GM19468 (cell line): ENCODE measurements at regions not wholly inside any gene's neighbourhood (a gene's known extent, or its start where the extent isn't known, plus 50 kb on each side); places are given as distances from the start of the nearest gene placed in this dataset.

Source experiments
- ATAC-seq: cut with Tn5 transposase; IDR thresholded peaks from one replicate; pipeline ENCODE4 v1.9.1; 2021; ENCODE audit warnings: mild to moderate bottlenecking, moderate library complexity, moderate number of reproducible peaks; ENCODE audit not compliant: unreplicated experiment; ENCODE audit errors: extremely low read depth

- ATAC-seq, result no peak
Observed at GRCh38 chr6:125485757-125486156, 184.0 kb upstream of the HDDC2 start.

- no peak for ATAC-seq
Observed at GRCh38 chr6:125486881-125487280, 185.1 kb upstream of the HDDC2 start.

GRCh38 chr6:125489579-125490285 lies 188.0 kb upstream of the HDDC2 start:
- ATAC-seq, result no peak

- no peak for ATAC-seq
Observed at GRCh38 chr6:125491860-125492618, 190.3 kb upstream of the HDDC2 start.

- no peak for ATAC-seq
Observed at GRCh38 chr6:125498606-125499005, 196.8 kb upstream of the HDDC2 start.

- ATAC-seq, result no peak
Observed at GRCh38 chr6:125499535-125499934, 197.8 kb upstream of the HDDC2 start.

- no peak for ATAC-seq
Observed at GRCh38 chr6:125503181-125503580, 201.4 kb upstream of the HDDC2 start.

- ATAC-seq, result no peak
Observed at GRCh38 chr6:125507987-125508655, 206.4 kb upstream of the HDDC2 start.

GRCh38 chr6:125508793-125509192 lies 207.0 kb upstream of the HDDC2 start:
- ATAC-seq, result no peak

- no peak for ATAC-seq
Observed at GRCh38 chr6:125509477-125509876, 207.7 kb upstream of the HDDC2 start.

GRCh38 chr6:125510405-125510804 lies 208.6 kb upstream of the HDDC2 start:
- no peak for ATAC-seq

- ATAC-seq, result no peak
Observed at GRCh38 chr6:125511809-125512396, 210.1 kb upstream of the HDDC2 start.

- peak; percentile 73 for ATAC-seq
Observed at GRCh38 chr6:125512621-125513020, 210.9 kb upstream of the HDDC2 start.

GRCh38 chr6:125513978-125514377 lies 212.2 kb upstream of the HDDC2 start:
- ATAC-seq, result no peak

- ATAC-seq, result no peak
Observed at GRCh38 chr6:125516644-125517043, 214.9 kb upstream of the HDDC2 start.

- ATAC-seq, result no peak
Observed at GRCh38 chr6:125519367-125519766, 217.6 kb upstream of the HDDC2 start.

- ATAC-seq, result no peak
Observed at GRCh38 chr6:125524356-125524755, 222.6 kb upstream of the HDDC2 start.

GRCh38 chr6:125526007-125526720 lies 223.3 kb upstream of the HEY2 start:
- ATAC-seq, result no peak

GRCh38 chr6:125528621-125529041 lies 220.8 kb upstream of the HEY2 start:
- no peak for ATAC-seq

- no peak for ATAC-seq
Observed at GRCh38 chr6:125529061-125529460, 220.4 kb upstream of the HEY2 start.
